ENCODE measurements at regions not wholly inside any gene's neighbourhood (a gene's known extent, or its start where the extent isn't known, plus 50 kb on each side); places are given as distances from the start of the nearest gene placed in this dataset.

DNA sequence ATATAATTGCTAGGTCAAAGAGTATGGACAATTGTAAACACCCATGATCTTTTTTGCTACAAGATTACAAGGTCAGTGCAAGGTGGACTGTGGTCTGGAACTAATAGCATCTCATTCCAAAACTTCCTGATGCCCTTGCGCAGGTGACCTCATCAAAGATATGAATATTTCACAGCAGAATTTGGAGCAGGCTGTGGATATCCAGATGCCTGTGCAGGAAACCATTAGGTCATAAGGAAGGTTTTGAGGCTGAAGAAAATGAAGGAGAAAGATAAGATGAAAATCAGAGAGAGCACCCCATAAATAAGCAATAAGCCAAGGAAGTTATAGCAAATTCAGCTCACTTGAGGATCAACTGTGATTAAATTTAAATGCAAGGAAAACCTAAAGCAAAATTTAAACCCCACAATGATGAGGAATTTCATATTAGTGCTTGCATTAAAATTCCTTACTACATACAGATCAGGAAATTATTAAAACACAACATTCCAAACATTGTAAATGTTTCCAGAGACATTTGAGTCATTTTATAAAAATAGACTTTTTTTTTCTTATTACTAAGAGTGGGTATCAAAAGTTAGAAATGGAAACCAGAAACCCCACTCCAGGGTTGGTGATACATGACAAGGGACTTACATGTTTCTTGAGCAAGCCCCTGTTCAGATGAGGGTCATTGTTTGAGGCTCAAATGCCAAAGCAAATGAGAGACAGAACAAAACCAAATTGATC lies 100.7 kb upstream of the FAM9C start:
- CTCF ChIA-PET = no interaction called here
- POLR2A ChIA-PET = no interaction called here
- no peak for TF ChIP-seq CTCF (IDR thresholded peaks at IDR 0.05; ENCODE audit: insufficient read depth, low read length, missing control alignments)
- DNase-seq (ENCODE audit: low read depth, low spot score) = no peak
- H3K4me3 ChIP-seq (ENCODE audit: low read depth, low read length) = no peak overlapping the region

DNA sequence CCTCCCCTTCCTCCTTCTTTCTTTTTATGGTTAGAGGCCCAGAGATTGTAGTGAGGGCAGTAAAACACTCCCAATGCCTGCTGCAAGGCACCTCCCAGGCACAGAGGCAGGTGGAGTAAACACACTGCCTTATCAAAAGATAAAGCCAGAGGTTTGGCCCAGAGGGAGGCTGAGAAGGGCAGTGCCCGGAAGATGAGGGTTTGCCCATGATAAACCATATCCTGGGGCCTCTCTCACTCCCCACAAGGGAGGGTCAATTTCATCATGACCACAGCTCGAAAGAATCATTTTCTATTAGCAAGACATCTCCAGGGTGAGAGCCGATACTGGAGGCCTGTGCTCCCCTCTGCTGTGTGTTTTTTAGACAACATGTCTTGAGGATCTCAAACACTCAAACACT lies 98.5 kb upstream of the FAM9C start:
- DNase-seq (ENCODE audit: low read depth, low spot score) = no peak
- POLR2A ChIA-PET = no interaction called here
- CTCF ChIA-PET = no interaction called here
- TF ChIP-seq CTCF (IDR thresholded peaks at IDR 0.05; ENCODE audit: insufficient read depth, low read length, missing control alignments) = no peak
- H3K4me3 ChIP-seq (ENCODE audit: low read depth, low read length) = no peak overlapping the region

DNA sequence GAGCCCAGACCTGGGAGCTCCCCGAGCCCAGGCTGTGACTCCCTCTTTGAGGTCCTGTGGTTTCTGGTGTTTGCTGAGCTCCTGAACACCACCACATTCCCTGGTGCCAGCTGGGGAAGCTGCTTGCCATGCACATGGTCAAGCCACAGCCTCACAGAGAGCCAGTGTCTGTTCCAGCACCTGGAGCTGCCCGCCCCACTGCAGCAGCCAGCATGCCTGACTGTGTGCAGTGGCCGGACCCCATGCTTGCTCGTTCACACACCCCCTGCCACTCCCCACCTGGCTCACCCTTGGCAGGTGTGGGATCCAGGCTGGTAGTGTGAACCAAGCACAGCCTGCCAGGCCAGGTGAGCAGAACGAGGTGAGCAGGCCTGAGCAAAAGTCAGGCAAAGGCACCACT lies 95.6 kb upstream of the FAM9C start:
- ChIA-PET POLR2A (interaction anchor here (0.8 kb wide), 1 partner anchor 161 kb away, joined by 3 read pairs; no protein-coding TSS in a partner anchor), CTCF (no interaction called here)
- H3K4me3 ChIP-seq (ENCODE audit: low read depth, low read length) = no peak overlapping the region
- no peak for TF ChIP-seq CTCF (IDR thresholded peaks at IDR 0.05; ENCODE audit: insufficient read depth, low read length, missing control alignments)
- DNase-seq (ENCODE audit: low read depth, low spot score) = no peak

GRCh38 chrX:13131396-13132137 lies 87.1 kb upstream of the FAM9C start:
- ChIA-PET POLR2A (no interaction called here), CTCF (no interaction called here)
- TF ChIP-seq CTCF (IDR thresholded peaks at IDR 0.05; ENCODE audit: insufficient read depth, low read length, missing control alignments) = no peak
- H3K4me3 ChIP-seq (ENCODE audit: low read depth, low read length) = no peak overlapping the region
- DNase-seq (ENCODE audit: low read depth, low spot score) = no peak

GRCh38 chrX:13130816-13131215 lies 86.4 kb upstream of the FAM9C start:
- POLR2A ChIA-PET = no interaction called here
- CTCF ChIA-PET = no interaction called here
- no peak for TF ChIP-seq CTCF (IDR thresholded peaks at IDR 0.05; ENCODE audit: insufficient read depth, low read length, missing control alignments)
- no peak for DNase-seq (ENCODE audit: low read depth, low spot score)
- H3K4me3 ChIP-seq (ENCODE audit: low read depth, low read length) = no peak overlapping the region

DNA sequence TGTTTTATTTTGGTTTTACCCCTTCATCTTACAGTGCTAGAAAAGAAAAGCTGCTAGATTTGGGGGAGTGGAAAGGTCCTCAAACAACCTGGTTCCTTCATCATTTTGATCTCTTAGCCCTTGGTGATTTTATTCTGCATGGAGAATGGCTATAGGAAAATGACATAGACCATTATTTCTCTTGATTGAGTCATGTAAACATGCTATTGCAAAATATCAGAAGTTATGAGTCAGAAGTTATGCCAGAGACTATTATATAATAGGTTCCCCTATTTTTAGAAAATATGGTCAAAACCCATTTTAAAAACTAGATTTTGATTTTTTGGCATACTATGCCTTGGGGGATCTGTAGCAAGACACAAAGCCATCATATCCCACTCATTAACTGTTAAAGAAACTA lies 83.7 kb upstream of the FAM9C start:
- ChIA-PET CTCF (no interaction called here), POLR2A (no interaction called here)

More for the DNA sequence above, 83.7 kb upstream of the FAM9C start:
- no peak overlapping the region for H3K4me3 ChIP-seq (ENCODE audit: low read depth, low read length)
- TF ChIP-seq CTCF (IDR thresholded peaks at IDR 0.05; ENCODE audit: insufficient read depth, low read length, missing control alignments) = no peak
- DNase-seq (ENCODE audit: low read depth, low spot score) = no peak
